Neural progenitor cell (in vitro differentiated cells): ENCODE measurements at regions not wholly inside any gene's neighbourhood (a gene's known extent, or its start where the extent isn't known, plus 50 kb on each side); places are given as distances from the start of the nearest gene placed in this dataset.

Source experiments
- DNase-seq: peaks from one replicate; pipeline ENCODE4 v3.0.0-alpha.2; 2016; ENCODE audit warnings: low spot score
- H2AFZ ChIP-seq: fragments of 200-600 bp; sonication (generic); replicated peaks from 2 replicates; pipeline ENCODE4 v1.6.1; 2016; ENCODE audit warnings: antibody characterized with exemption
- H3F3A ChIP-seq: fragments of 200-600 bp; sonication (generic); 2 replicates; pipeline ENCODE4 v1.6.1; 2016; ENCODE audit warnings: antibody characterized with exemption, low read depth
- H3K27ac ChIP-seq: fragments of 200-600 bp; sonication (generic); 2 replicates; pipeline ENCODE4 v1.5.1; 2016; ENCODE audit warnings: mild to moderate bottlenecking
- H3K27me3 ChIP-seq: fragments of 200-600 bp; sonication (generic); 2 replicates; pipeline ENCODE4 v1.6.1; 2016; ENCODE audit warnings: mild to moderate bottlenecking, moderate library complexity
- H3K36me3 ChIP-seq: fragments of 200-600 bp; sonication (generic); 2 replicates; pipeline ENCODE4 v1.5.1; 2016
- H3K4me1 ChIP-seq: fragments of 200-600 bp; sonication (generic); 2 replicates; pipeline ENCODE4 v1.6.1; 2016; ENCODE audit warnings: mixed run types
- H3K4me2 ChIP-seq: fragments of 200-600 bp; sonication (generic); 2 replicates; pipeline ENCODE4 v1.6.1; 2016
- H3K4me3 ChIP-seq: fragments of 200-600 bp; sonication (generic); 2 replicates; pipeline ENCODE4 v1.5.1; 2016
- H3K79me2 ChIP-seq: fragments of 200-600 bp; sonication (generic); 2 replicates; pipeline ENCODE4 v1.6.1; 2016; ENCODE audit warnings: low read depth
- H3K9ac ChIP-seq: fragments of 200-600 bp; sonication (generic); 2 replicates; pipeline ENCODE4 v1.6.1; 2016
- H3K9me3 ChIP-seq: fragments of 200-600 bp; sonication (generic); 2 replicates; pipeline ENCODE4 v1.5.1; 2016; ENCODE audit warnings: low read depth
- H4K20me1 ChIP-seq: fragments of 200-600 bp; sonication (generic); 2 replicates; pipeline ENCODE4 v1.6.1; 2016; ENCODE audit warnings: low read depth
- H3K27ac Mint-ChIP-seq: 3 replicates; pipeline ENCODE4 v1.8.0; 2021; ENCODE audit warnings: mixed read lengths
- H3K27me3 Mint-ChIP-seq: 2 replicates; pipeline ENCODE4 v1.8.0; 2022; ENCODE audit warnings: low read depth, mild to moderate bottlenecking, inconsistent platforms, moderate library complexity, mixed read lengths; ENCODE audit not compliant: insufficient read depth
- H3K36me3 Mint-ChIP-seq: 3 replicates; pipeline ENCODE4 v1.8.0; 2021; ENCODE audit warnings: mixed read lengths
- H3K4me1 Mint-ChIP-seq: 3 replicates; pipeline ENCODE4 v1.8.0; 2021; ENCODE audit warnings: mixed read lengths
- H3K4me3 Mint-ChIP-seq: 3 replicates; pipeline ENCODE4 v1.8.0; 2021; ENCODE audit warnings: mild to moderate bottlenecking, moderate library complexity, mixed read lengths
- H3K9me3 Mint-ChIP-seq: 3 replicates; pipeline ENCODE4 v1.8.0; 2020; ENCODE audit warnings: mixed read lengths
- EZH2 ChIP-seq: fragments of 200-600 bp; sonication (generic); IDR thresholded peaks from 2 replicates; pipeline ENCODE4 v1.6.1; 2017; ENCODE audit warnings: antibody characterized with exemption, mild to moderate bottlenecking, moderate library complexity
- EZH2phosphoT487 ChIP-seq: fragments of 200-600 bp; sonication (generic); IDR thresholded peaks from 2 replicates; pipeline ENCODE4 v1.6.1; 2017; ENCODE audit warnings: antibody characterized with exemption
- TF ChIP-seq, protein P1 (sequence below): fragments of 200-600 bp; sonication (generic); IDR thresholded peaks from 2 replicates; pipeline ENCODE4 v1.5.1; 2017; ENCODE audit warnings: antibody characterized with exemption, mild to moderate bottlenecking

DNA sequence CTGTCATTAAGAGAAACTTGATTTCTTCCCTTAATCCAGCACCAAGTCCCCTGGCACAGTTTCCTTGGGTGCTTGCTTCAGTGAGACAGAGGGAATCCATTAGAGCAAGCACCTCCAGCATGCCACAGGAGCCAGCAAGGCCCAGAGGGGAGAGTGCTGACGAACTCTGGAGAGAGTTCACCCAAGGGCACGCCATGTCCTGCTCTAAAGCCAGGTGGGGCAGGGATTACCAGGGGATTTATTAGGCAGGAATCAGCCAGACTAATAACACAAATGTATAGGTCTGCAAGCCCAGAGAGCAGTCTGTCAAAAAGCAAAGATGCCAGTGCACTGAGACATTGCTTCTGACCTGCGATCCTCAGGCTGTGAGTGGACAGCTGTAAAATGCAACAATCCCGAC is 155.4 kb upstream of the SYNDIG1 start:
- no peaks in the 10 kb centered on the region for H3K4me1 Mint-ChIP-seq
- no peak for DNase-seq
- Histone ChIP-seq H3K4me2 (no peak overlapping the region), H3K79me2 (no peaks in the 10 kb centered on the region), H3K9me3 (no peaks in the 10 kb centered on the region), H3K27ac (no peak overlapping the region), H3K27me3 (no peaks in the 10 kb centered on the region), H3K4me3 (no peak overlapping the region), H3K4me1 (no peaks in the 10 kb centered on the region), H3K36me3 (no peaks in the 10 kb centered on the region), H4K20me1 (no peaks in the 10 kb centered on the region), H3K9ac (no peak overlapping the region), H2AFZ (no peak overlapping the region), H3F3A (no peaks in the 10 kb centered on the region)
- no peak overlapping the region for H3K4me3 Mint-ChIP-seq
- H3K27me3 Mint-ChIP-seq = peaks cover 5% of the 10 kb centered on the region
- TF ChIP-seq EZH2 (no peak), EZH2phosphoT487 (no peak)
- TF ChIP-seq, protein P1, sequence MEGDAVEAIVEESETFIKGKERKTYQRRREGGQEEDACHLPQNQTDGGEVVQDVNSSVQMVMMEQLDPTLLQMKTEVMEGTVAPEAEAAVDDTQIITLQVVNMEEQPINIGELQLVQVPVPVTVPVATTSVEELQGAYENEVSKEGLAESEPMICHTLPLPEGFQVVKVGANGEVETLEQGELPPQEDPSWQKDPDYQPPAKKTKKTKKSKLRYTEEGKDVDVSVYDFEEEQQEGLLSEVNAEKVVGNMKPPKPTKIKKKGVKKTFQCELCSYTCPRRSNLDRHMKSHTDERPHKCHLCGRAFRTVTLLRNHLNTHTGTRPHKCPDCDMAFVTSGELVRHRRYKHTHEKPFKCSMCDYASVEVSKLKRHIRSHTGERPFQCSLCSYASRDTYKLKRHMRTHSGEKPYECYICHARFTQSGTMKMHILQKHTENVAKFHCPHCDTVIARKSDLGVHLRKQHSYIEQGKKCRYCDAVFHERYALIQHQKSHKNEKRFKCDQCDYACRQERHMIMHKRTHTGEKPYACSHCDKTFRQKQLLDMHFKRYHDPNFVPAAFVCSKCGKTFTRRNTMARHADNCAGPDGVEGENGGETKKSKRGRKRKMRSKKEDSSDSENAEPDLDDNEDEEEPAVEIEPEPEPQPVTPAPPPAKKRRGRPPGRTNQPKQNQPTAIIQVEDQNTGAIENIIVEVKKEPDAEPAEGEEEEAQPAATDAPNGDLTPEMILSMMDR = no peak
- H3K36me3 Mint-ChIP-seq = no peaks in the 10 kb centered on the region
- no peaks in the 10 kb centered on the region for H3K9me3 Mint-ChIP-seq
- H3K27ac Mint-ChIP-seq = no peak overlapping the region

DNA sequence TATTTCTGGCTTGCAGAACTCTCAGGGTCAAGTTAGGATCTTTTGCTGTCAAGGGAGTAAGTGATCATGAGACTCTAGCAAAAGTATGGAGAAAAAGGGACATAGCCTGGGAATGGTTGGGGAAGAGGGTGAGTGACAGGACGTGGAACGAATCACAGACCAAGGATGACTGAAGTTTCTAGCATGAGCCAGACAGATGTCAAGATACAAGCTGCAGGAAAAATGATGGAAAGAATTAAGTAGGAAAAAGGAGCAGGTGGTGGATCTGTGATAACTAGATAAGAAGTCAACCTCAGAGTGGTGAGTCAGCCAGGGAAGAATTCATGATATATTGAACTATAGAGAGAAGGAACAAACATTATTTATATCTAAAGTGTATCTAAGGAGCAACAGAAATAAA is 159.8 kb upstream of the SYNDIG1 start:
- H3K27me3 ChIP-seq = no peaks in the 10 kb centered on the region
- H3K36me3 ChIP-seq = no peaks in the 10 kb centered on the region
- no peak for DNase-seq

DNA sequence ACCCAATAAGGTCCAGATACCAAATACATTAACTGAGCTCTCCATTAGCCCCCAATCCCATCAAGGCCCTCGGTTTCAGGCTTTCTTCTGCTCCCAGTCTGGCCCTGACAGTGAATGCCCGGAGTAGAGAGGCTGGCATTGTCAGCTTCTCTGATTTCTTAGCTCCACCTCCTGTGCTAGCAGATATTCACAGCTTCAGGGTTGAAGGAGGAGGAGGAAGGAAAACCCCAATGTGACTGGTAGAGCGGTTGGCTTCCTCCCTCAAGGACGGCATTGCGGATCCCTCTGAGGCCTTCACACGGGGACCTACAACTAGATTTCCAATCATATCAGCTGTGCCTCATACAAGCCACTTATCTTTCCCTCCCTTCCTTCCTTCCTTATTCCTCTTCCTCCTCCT is 164.1 kb upstream of the SYNDIG1 start:
- Mint-ChIP-seq H3K27ac (no peak overlapping the region), H3K4me1 (no peaks in the 10 kb centered on the region), H3K27me3 (no peaks in the 10 kb centered on the region), H3K9me3 (no peaks in the 10 kb centered on the region), H3K36me3 (no peaks in the 10 kb centered on the region), H3K4me3 (no peak overlapping the region)
- H2AFZ ChIP-seq = no peak overlapping the region
- TF ChIP-seq, protein P1 = no peak
- no peak for TF ChIP-seq EZH2
- no peak for TF ChIP-seq EZH2phosphoT487
- no peak overlapping the region for H3K9ac ChIP-seq
- no peaks in the 10 kb centered on the region for H3K4me1 ChIP-seq
- H3K27me3 ChIP-seq = no peaks in the 10 kb centered on the region
- DNase-seq = no peak
- no peaks in the 10 kb centered on the region for H3K36me3 ChIP-seq
- no peaks in the 10 kb centered on the region for H4K20me1 ChIP-seq
- no peak overlapping the region for H3K4me3 ChIP-seq
- H3K9me3 ChIP-seq = no peaks in the 10 kb centered on the region
- no peaks in the 10 kb centered on the region for H3K79me2 ChIP-seq
- no peak overlapping the region for H3K27ac ChIP-seq
- no peak overlapping the region for H3K4me2 ChIP-seq
- no peaks in the 10 kb centered on the region for H3F3A ChIP-seq

More for the DNA sequence above, 159.8 kb upstream of the SYNDIG1 start:
- Mint-ChIP-seq H3K27me3 (peaks cover 2% of the 10 kb centered on the region), H3K4me1 (no peaks in the 10 kb centered on the region), H3K27ac (no peak overlapping the region), H3K9me3 (no peaks in the 10 kb centered on the region), H3K36me3 (no peaks in the 10 kb centered on the region), H3K4me3 (no peak overlapping the region)
- no peaks in the 10 kb centered on the region for H3K4me1 ChIP-seq
- no peaks in the 10 kb centered on the region for H3K9me3 ChIP-seq
- H3K9ac ChIP-seq = no peak overlapping the region
- no peaks in the 10 kb centered on the region for H3F3A ChIP-seq
- no peak overlapping the region for H3K4me3 ChIP-seq
- TF ChIP-seq, protein P1 = no peak
- TF ChIP-seq EZH2phosphoT487 (no peak), EZH2 (no peak)
- no peak overlapping the region for H3K4me2 ChIP-seq
- no peak overlapping the region for H3K27ac ChIP-seq
- no peak overlapping the region for H2AFZ ChIP-seq
- no peaks in the 10 kb centered on the region for H3K79me2 ChIP-seq
- no peaks in the 10 kb centered on the region for H4K20me1 ChIP-seq
